LoVo (cell line): ENCODE measurements at regions not wholly inside any gene's neighbourhood (a gene's known extent, or its start where the extent isn't known, plus 50 kb on each side); places are given as distances from the start of the nearest gene placed in this dataset.
"Not testable (repeated sequence)": the region's sequence is repeated elsewhere in the genome, so short reads cannot be mapped to it uniquely, and the experiment has no call there.

ENCODE experiments used
- DNase-seq: peaks from one replicate; pipeline ENCODE4 v3.0.0-alpha.2; 2016; ENCODE audit warnings: low spot score

GRCh38 chr3:55156851-55157650, 229.2 kb upstream of the LRTM1 start:
- no peak for DNase-seq

GRCh38 chr3:55147856-55148720, 220.2 kb upstream of the LRTM1 start:
- no peak for DNase-seq

- DNase-seq, result no peak
These were observed 219.5 kb upstream of the LRTM1 start for GRCh38 chr3:55147406-55147805.

GRCh38 chr3:55146216-55146615, 218.4 kb upstream of the LRTM1 start:
- no peak for DNase-seq

- no peak for DNase-seq
These were observed 216.3 kb upstream of the LRTM1 start for GRCh38 chr3:55144015-55144673.

GRCh38 chr3:55143336-55143735, 215.5 kb upstream of the LRTM1 start:
- DNase-seq, result no peak

- DNase-seq, result not testable (repeated sequence)
These were observed 208.4 kb upstream of the LRTM1 start for GRCh38 chr3:55136291-55136690.

- DNase-seq, result no peak
These were observed 200.5 kb upstream of the LRTM1 start for GRCh38 chr3:55128225-55128823.

GRCh38 chr3:55127565-55127964, 199.7 kb upstream of the LRTM1 start:
- DNase-seq, result no peak

- DNase-seq, result no peak
These were observed 196.5 kb upstream of the LRTM1 start for GRCh38 chr3:55124371-55124770.
